Activated CD8-positive, alpha-beta memory T cell treated with anti-CD3 and anti-CD28 coated beads, Interleukin-2, amount 10 ng/mL, durations not matched to agents 7 days and 5 days (primary cell): ENCODE measurements at regions not wholly inside any gene's neighbourhood (a gene's known extent, or its start where the extent isn't known, plus 50 kb on each side); places are given as distances from the start of the nearest gene placed in this dataset.

Experiments
- ATAC-seq: fragments of 150-1000 bp; cut with Tn5 transposase; one replicate; pipeline ENCODE4 v1.10.0; 2021; ENCODE audit warnings: moderate library complexity
- CTCF ChIA-PET: fragments of 350-600 bp; sonication (Branson Sonifier 250); formaldehyde crosslinking; loops from one replicate; lab custom pipeline; 2021; ENCODE audit warnings: antibody characterized with exemption; lab: Charles Lee
- DNase-seq: peaks from one replicate; pipeline ENCODE4 v3.0.0-alpha.2; 2020
- H3K27ac Mint-ChIP-seq: one replicate; pipeline ENCODE4 v1.8.0; 2021; ENCODE audit warnings: mild to moderate bottlenecking, mixed read lengths
- H3K27me3 Mint-ChIP-seq: one replicate; pipeline ENCODE4 v1.8.0; 2021; ENCODE audit warnings: mixed read lengths
- H3K36me3 Mint-ChIP-seq: one replicate; pipeline ENCODE4 v1.8.0; 2021; ENCODE audit warnings: mild to moderate bottlenecking, mixed read lengths
- H3K4me1 Mint-ChIP-seq: one replicate; pipeline ENCODE4 v1.8.0; 2021; ENCODE audit warnings: mixed read lengths
- H3K4me3 Mint-ChIP-seq: one replicate; pipeline ENCODE4 v1.8.0; 2021; ENCODE audit warnings: mild to moderate bottlenecking, moderate library complexity, mixed read lengths
- H3K9me3 Mint-ChIP-seq: one replicate; pipeline ENCODE4 v1.8.0; 2022; ENCODE audit warnings: low read depth, mixed read lengths

GRCh38 chr2:152825834-152826233, 107.4 kb downstream of the ARL6IP6 start:
- CTCF ChIA-PET, result no interaction called here
- ATAC-seq (no peak), DNase-seq (no peak)
- Mint-ChIP-seq H3K9me3 (no peaks in the 10 kb centered on the region), H3K27me3 (peaks cover 2% of the 10 kb centered on the region), H3K27ac (no peak overlapping the region), H3K4me1 (no peaks in the 10 kb centered on the region), H3K36me3 (no peaks in the 10 kb centered on the region), H3K4me3 (no peak overlapping the region)

GRCh38 chr2:152823905-152824304, 105.5 kb downstream of the ARL6IP6 start:
- Mint-ChIP-seq H3K4me1 (no peaks in the 10 kb centered on the region), H3K27me3 (no peaks in the 10 kb centered on the region), H3K9me3 (no peaks in the 10 kb centered on the region), H3K36me3 (no peaks in the 10 kb centered on the region), H3K4me3 (no peak overlapping the region), H3K27ac (no peak overlapping the region)
- DNase-seq (no peak), ATAC-seq (no peak)
- CTCF ChIA-PET, result no interaction called here

- CTCF ChIA-PET, result no interaction called here
- Mint-ChIP-seq H3K27ac (no peak overlapping the region), H3K36me3 (no peaks in the 10 kb centered on the region), H3K4me3 (no peak overlapping the region), H3K4me1 (no peaks in the 10 kb centered on the region), H3K27me3 (no peaks in the 10 kb centered on the region), H3K9me3 (no peaks in the 10 kb centered on the region)
- DNase-seq, result no peak
- ATAC-seq, result no peak
Measured at GRCh38 chr2:152822676-152823075, 104.3 kb downstream of the ARL6IP6 start.

- Mint-ChIP-seq H3K27me3 (peaks cover 3% of the 10 kb centered on the region), H3K27ac (no peak overlapping the region), H3K4me3 (no peak overlapping the region), H3K9me3 (no peaks in the 10 kb centered on the region), H3K4me1 (no peaks in the 10 kb centered on the region), H3K36me3 (no peaks in the 10 kb centered on the region)
- DNase-seq, result no peak
- CTCF ChIA-PET, result no interaction called here
- no peak for ATAC-seq
Measured at GRCh38 chr2:152820048-152820447, 101.6 kb downstream of the ARL6IP6 start.

- no peak overlapping the region for H3K27ac Mint-ChIP-seq
- DNase-seq (no peak), ATAC-seq (no peak)
- CTCF ChIA-PET, result no interaction called here
- H3K36me3 Mint-ChIP-seq, result peaks cover 1% of the 10 kb centered on the region
- peaks cover 2% of the 10 kb centered on the region for H3K4me1 Mint-ChIP-seq
- no peak overlapping the region for H3K4me3 Mint-ChIP-seq
- H3K9me3 Mint-ChIP-seq, result peaks cover 3% of the 10 kb centered on the region
- peaks cover 5% of the 10 kb centered on the region for H3K27me3 Mint-ChIP-seq
Measured at GRCh38 chr2:152815634-152816257, 97.3 kb downstream of the ARL6IP6 start.

GRCh38 chr2:152814475-152815030, 96.1 kb downstream of the ARL6IP6 start:
- Mint-ChIP-seq H3K4me3 (no peak overlapping the region), H3K9me3 (peaks cover 3% of the 10 kb centered on the region), H3K27ac (no peak overlapping the region), H3K4me1 (peaks cover 2% of the 10 kb centered on the region), H3K36me3 (peaks cover 1% of the 10 kb centered on the region), H3K27me3 (peaks cover 9% of the 10 kb centered on the region)
- DNase-seq (no peak), ATAC-seq (no peak)
- CTCF ChIA-PET, result no interaction called here

GRCh38 chr2:152813351-152813750, 94.9 kb downstream of the ARL6IP6 start:
- no peak overlapping the region for H3K27ac Mint-ChIP-seq

More at GRCh38 chr2:152813351-152813750, 94.9 kb downstream of the ARL6IP6 start:
- DNase-seq (no peak), ATAC-seq (no peak)
- no peak overlapping the region for H3K4me3 Mint-ChIP-seq
- CTCF ChIA-PET, result no interaction called here
- H3K4me1 Mint-ChIP-seq, result peaks cover 2% of the 10 kb centered on the region
- peaks cover 20% of the 10 kb centered on the region for H3K27me3 Mint-ChIP-seq
- H3K9me3 Mint-ChIP-seq, result peaks cover 3% of the 10 kb centered on the region
- peaks cover 1% of the 10 kb centered on the region for H3K36me3 Mint-ChIP-seq
